ENCODE measurements at regions not wholly inside any gene's neighbourhood (a gene's known extent, or its start where the extent isn't known, plus 50 kb on each side); places are given as distances from the start of the nearest gene placed in this dataset.

GRCh38 chr6:149221774-149222070 lies 95.8 kb upstream of the TAB2 start:
- TF ChIP-seq TARDBP (IDR thresholded peaks at IDR 0.05) (no peak), BHLHE40 (IDR thresholded peaks at IDR 0.05; ENCODE audit: borderline replicate concordance) (no peak), FOXM1 (IDR thresholded peaks at IDR 0.05; ENCODE audit: borderline replicate concordance) (no peak), SP1 (IDR thresholded peaks at IDR 0.05) (no peak), ZNF384 (IDR thresholded peaks at IDR 0.05) (no peak), ELF4 (IDR thresholded peaks at IDR 0.05) (no peak), L3MBTL2 (conservative IDR thresholded peaks at IDR 0.05) (no peak), HDGF (IDR thresholded peaks at IDR 0.05; ENCODE audit: borderline replicate concordance) (no peak), SUZ12 (IDR thresholded peaks at IDR 0.05) (no peak), ARNT (IDR thresholded peaks at IDR 0.05) (no peak), FOXA1 (IDR thresholded peaks at IDR 0.05) (no peak), FOXK2 (IDR thresholded peaks at IDR 0.05) (no peak), CTBP1 (IDR thresholded peaks at IDR 0.05; ENCODE audit: borderline replicate concordance) (no peak)
